GM19372 (cell line): ENCODE measurements at regions not wholly inside any gene's neighbourhood (a gene's known extent, or its start where the extent isn't known, plus 50 kb on each side); places are given as distances from the start of the nearest gene placed in this dataset.
"Not testable (repeated sequence)": the region's sequence is repeated elsewhere in the genome, so short reads cannot be mapped to it uniquely, and the experiment has no call there.

ENCODE experiments used
- ATAC-seq: cut with Tn5 transposase; IDR thresholded peaks from one replicate; pipeline ENCODE4 v1.9.1; 2021; ENCODE audit warnings: mild to moderate bottlenecking, low read depth, moderate library complexity; ENCODE audit not compliant: unreplicated experiment

GRCh38 chr21:19171585-19171984, 768.0 kb upstream of the TMPRSS15 start:
- ATAC-seq = no peak

DNA sequence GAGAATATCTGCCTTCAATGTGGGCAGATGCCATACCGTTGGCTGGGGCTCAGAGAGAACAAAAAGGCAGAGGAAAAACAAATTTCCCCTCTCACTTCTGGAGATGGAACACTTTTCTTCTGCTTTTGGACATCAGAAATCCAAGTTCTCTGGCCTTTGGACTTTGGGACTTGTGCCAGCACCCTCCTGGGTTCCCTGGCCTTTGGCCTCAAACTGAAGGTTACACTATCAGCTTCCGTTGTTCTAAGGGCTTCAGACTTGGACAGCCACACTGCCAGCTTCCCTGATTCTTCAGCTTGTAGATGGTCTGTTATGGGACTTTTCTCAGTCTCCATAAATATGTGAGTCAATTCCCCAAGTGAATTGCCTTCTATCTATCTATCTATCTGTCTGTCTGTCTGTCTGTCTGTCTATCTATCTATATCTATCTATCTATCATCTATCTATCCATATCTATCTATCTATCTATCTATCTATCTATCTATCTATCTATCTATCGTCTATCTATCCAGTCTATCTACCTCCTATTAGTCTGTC, 778.1 kb upstream of the TMPRSS15 start:
- ATAC-seq = no peak

DNA sequence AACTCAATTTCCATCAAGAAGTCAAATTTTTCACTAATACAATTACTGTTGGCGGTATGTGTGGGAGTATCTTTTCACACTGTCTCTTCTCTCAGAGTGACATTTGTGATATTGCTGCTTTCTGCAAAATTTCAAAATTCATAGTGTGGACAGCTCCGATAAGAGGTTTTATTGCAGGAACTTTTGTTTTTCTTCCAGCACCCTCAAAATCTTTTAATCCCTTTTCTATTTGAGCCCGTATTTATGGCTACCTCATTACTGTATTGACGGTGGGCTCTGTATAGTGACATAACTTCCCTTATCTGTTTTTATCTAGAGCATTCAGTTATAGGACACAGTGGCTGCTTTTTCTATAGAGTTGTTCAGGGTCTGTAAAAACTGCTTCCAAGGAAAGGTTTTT, 794.4 kb upstream of the TMPRSS15 start:
- no peak for ATAC-seq

GRCh38 chr21:19198801-19199200, 795.2 kb upstream of the TMPRSS15 start:
- ATAC-seq = no peak

GRCh38 chr21:19218163-19218562, 814.6 kb upstream of the TMPRSS15 start:
- ATAC-seq = no peak

DNA sequence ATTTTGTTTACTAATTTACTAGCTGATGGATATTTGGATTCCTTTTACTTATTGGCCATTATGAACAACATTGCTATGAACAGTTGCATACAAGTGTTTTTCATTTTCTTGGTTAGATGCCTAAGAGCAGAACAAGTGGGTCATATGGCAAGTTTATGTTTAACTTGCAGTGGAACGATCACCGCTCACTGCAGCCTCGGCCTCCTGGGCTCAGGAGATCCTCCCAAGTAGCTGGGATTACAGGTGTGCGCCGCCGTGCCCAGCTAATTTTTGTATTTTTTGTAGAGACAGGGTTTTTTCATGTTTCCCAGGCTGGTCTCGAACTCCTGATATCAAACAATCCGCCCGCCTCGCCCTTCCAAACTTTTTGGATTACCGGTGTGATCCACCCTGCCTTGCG, 820.5 kb upstream of the TMPRSS15 start:
- no peak for ATAC-seq

GRCh38 chr21:19228226-19228625, 824.6 kb upstream of the TMPRSS15 start:
- ATAC-seq = no peak

DNA sequence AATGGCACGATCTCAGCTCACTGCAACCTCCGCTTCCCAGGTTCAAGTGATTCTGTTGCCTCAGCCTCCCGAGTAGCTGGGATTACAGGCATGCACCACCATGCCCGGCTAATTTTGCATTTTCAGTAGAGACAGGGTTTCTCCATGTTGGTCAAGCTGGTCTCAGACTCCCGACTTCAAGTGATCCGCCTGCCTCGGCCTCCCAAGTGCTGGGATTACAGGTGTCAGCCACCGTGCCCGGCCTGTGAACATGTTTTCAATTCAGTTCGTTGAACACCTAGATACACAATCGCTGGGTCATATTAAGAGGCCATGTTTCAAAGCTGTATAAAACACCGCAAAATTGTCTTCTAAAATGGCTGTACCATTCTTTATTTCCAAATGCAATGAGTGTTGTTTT, 830.3 kb upstream of the TMPRSS15 start:
- not testable (repeated sequence) for ATAC-seq

DNA sequence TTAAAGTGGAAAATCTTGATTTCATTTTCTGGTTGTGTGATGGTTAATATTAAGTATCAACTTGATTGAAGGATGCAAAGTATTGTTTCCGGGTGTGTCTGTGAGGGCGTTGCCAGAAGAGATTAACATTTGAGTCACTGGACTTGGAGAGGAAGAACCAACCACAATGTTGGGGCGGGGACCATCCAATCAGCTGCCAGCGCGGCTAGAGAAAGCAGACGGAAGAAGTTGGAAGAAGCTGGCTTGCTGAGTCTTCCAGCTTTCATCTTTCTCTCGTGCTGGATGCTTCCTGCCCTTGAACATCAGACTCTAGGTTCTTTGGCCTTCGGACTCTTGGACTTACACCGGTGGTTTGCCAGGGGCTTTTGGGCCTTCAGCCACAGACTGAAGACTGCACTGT, 832.6 kb upstream of the TMPRSS15 start:
- no peak for ATAC-seq

- no peak for ATAC-seq
Observed at GRCh38 chr21:19237608-19238007, 834.0 kb upstream of the TMPRSS15 start.

DNA sequence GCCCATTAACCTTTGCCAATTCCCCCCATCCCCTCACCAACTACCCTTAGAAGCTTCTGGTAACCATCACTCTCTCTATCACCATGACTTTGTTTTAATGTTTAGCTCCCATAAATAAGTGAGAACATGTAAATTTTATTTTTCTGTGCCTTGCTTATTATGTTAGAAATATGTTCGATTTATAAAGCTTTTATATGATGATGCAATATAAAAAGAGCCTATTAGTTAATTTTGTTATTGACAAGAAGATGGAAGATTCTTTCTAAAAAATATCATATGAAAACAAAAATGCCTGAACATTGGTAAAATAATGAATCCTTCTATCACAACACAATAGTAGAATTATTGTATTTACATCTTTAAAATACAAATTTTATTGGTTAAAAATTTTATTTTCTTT, 836.1 kb upstream of the TMPRSS15 start:
- ATAC-seq = no peak

DNA sequence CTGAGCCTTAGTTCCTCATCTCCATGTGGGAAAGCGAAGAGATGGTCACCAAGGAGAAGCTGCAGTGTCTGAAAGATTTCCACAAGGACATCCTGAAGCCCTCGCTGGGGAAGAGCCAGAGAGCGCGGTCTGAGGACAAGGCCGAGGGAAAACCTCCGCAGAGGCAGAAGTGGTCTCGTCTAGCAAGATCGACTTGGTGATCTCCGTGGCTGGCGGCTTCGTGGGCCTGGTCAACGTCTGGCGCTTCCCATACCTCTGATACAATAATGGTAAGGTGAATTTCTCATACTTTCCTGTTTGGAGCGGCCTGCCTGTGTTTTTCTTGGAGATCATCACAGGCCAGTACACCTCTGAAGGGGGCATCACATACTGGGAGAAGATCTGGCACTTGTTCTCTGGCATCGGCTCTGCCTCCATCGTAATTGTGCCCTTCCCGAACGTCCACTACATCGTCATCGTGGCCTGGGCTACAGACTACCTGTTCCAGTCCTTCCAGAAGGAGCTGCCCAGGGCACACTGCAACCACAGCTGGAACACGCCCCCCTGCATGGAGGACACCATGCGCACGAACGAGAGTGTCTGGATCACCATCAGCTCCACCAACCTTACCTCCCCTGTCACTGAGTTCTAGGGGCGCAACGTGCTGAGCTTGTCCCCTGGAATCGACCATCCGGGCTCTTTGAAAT, 841.1 kb upstream of the TMPRSS15 start:
- ATAC-seq = no peak

- ATAC-seq = no peak
Observed at GRCh38 chr21:19245188-19245580, 841.6 kb upstream of the TMPRSS15 start.

DNA sequence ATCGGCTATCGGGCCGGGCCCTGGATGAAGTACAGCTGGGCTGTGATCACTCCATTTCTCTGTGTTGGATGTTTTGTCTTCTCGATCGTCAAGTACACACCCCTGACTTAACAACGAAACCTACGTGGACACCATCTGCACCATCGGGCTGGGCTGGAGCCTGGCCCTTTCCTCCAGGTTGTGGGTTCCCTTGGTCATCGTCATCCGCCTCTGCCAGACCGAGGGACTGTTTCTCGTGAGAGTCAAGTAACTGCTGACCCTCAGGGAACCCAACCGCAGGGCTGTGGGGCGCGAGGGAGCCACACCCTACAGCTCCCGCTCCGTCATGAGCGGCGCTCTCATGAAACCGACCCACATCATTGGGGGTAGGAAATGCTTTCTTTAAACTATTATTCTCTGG, 842.4 kb upstream of the TMPRSS15 start:
- ATAC-seq = no peak

- ATAC-seq = no peak
Observed at GRCh38 chr21:19256934-19257660, 853.5 kb upstream of the TMPRSS15 start.

DNA sequence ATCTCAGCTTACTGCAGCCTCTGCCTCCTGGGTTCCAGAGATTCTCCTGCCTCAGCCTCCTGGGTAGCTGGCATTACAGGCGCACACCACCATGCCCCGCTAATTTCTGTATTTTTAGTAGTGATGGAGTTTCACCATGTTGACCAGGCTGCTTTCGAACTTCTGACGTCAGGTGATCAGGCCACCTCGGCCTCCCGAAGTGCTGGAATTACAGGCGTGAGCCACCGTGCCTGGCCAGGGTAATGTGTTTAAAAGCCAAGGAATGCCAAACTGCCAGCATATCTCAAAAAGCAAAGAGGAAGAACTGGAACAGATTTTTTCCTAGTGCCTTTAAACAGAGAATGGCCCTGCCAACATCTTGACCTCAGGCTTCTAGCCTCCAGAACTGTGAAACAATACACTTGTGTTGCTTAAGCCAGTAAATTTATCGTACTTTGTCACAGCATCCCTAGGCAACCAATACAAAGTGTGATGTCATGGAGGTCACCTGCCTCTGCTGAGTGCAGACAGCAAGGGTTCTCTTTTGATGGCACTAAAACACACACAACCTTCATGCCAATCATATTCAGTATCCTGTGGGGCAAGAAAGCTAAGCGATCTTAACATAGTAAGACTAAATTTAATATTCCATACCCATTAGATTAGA, 858.3 kb upstream of the TMPRSS15 start:
- ATAC-seq = no peak

DNA sequence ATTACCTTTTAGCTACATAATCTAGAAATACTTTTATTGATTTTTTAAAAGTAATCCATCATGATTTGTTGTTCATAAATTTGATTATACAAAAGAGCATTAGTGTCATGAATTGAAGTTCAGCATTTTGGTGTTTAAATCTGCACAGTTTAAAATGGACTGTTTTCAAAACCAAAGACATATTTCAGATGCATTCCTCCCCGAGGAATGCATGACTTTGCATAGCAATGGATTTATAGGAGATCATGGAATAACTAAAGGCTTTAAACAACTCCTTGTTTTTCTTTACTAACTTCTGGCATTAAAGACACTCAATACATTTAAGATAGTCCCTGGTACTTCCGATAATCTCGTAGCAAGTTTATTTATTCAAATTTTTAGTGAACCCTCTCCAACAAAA, 863.1 kb upstream of the TMPRSS15 start:
- no peak for ATAC-seq

DNA sequence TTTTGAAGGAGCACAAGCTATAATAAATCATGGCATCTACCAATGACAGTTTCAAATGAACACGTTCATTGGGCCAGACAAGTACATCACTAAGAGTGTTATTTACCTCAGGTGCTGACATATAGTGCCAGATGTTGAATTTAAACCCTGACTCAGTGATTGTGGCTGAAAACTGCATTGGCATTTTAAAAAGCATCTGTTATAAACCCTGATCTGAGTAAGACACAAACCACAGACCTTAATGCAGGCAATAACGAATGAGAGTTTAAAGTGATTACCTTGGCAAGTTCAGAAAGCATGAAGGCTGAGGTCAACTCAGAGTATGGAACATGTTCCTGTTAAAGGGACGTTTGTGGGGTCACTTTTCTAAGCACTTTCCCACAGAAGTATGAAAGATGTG, 865.1 kb upstream of the TMPRSS15 start:
- ATAC-seq = no peak

GRCh38 chr21:19275065-19275464, 871.5 kb upstream of the TMPRSS15 start:
- no peak for ATAC-seq

- ATAC-seq = no peak
Observed at GRCh38 chr21:19276665-19277064, 873.1 kb upstream of the TMPRSS15 start.

DNA sequence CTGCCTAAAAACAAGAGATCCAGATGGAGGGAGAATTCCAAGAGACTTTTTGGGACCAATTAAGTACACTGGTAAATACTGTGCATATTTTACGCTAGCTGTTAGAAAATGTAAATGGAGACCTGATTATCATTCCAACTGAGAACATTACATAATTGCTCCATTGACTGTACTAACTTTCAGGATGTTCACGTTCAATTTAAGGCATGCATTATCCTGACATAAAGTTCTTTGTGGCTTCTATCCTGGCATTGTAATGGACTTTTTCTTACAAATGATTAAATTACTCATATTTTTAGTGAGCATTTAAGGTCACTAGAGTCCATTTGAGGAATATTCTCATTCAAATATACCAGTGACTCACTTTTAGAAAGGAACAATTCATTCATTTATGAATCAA, 883.3 kb upstream of the TMPRSS15 start:
- ATAC-seq = no peak

GRCh38 chr21:19290328-19290727, 886.7 kb upstream of the TMPRSS15 start:
- ATAC-seq = no peak
